HG03045 (cell line): ENCODE measurements at regions not wholly inside any gene's neighbourhood (a gene's known extent, or its start where the extent isn't known, plus 50 kb on each side); places are given as distances from the start of the nearest gene placed in this dataset.

Experiments used
- ATAC-seq: cut with Tn5 transposase; IDR thresholded peaks from one replicate; pipeline ENCODE4 v1.9.1; 2021; ENCODE audit warnings: mild to moderate bottlenecking, moderate library complexity; ENCODE audit not compliant: unreplicated experiment

DNA sequence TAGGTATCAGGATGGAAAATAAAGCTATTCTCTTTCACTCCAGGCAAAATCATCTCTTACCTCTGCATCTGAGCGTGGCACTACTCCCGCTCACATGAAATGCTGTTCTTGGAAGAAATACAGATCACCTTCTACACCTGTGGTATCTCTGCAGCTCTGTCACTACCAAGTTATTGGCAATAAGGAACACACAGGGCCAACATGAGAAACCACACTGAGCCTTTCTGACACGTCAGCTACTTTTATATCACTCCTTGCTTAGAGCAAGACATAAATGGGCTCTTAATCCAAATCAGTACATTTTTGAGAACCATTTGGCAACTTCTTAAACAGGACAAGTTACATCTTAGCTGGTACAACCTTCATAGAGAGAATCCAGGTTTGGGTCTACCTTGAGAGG, 101.8 kb upstream of the GUCY1A1 start:
- ATAC-seq = no peak

DNA sequence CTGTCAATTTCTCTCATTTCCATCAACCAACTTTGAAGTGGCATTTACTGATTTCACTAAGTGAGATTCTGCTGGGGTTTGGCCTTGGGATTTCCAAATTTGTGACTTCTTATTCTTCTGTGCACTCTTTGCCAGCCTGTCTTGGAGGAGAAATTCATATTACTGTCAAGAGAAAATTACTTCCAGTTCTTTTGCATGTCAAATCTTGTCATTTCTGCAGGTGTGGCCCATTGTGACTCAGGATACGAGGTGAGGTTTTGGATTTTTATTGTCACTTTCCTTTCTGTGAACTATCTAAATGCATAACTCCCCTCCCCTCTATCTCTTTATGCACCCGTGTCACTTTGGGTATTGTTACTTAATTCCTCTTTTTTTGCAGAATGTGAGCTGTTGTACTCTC, 102.6 kb upstream of the GUCY1A1 start:
- ATAC-seq = no peak

DNA sequence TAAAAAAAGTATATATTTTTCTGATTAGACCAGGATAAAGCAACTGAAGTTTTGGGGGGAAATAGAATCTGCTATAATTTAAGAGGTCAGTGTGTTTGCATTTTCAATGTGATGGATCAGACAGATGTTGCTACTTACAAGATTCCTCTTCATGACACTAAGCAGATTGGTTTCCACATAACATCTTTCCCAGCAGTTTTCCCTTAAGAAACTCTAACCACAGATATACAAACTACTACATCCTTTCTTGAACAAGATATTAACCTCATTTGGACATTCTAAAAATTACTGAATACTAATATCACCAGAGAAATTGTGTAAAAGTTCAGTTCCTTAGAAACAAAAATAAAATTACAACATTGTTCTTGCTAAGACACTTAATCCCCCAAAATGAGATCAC, 106.7 kb upstream of the GUCY1A1 start:
- ATAC-seq = no peak

DNA sequence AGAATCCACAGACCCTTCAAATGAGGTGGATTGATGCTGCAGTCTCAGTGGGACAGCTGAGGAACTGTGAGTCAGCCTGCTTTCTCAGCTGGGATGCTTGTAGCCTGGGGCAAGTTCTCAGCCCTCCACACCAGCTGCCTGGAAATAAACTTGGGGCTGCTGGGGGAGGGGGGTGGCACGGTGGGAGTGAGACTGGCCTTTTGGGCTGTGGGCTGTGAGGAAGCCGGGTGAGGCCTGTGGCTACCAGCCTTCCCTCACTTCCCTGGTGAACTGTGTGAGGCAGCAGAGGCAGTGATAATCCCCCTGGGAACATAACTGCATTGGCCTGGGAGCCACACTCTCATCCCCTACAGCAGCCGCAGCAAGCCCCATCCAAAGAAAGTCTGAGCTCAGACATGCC, 114.5 kb upstream of the GUCY1A1 start:
- ATAC-seq = no peak

DNA sequence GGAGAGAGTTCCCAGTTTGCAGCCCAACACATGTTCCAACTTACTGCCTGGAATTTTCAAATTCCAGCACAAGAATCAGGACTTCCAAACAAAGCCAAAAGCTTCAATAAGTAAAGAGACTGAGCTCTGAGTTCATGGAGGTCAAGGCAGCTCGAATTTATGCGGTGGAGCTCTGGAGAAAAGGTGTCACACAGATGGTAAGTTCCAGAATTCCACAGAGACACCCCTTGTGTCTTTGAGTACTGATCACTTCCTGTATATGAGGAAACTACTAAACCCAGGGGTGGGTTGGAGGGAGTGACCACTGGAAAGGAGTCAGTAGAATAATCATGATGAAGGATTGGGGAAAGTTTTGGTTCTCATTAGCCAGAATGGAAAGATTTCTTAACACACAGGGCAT, 118.5 kb upstream of the GUCY1A1 start:
- ATAC-seq = no peak

DNA sequence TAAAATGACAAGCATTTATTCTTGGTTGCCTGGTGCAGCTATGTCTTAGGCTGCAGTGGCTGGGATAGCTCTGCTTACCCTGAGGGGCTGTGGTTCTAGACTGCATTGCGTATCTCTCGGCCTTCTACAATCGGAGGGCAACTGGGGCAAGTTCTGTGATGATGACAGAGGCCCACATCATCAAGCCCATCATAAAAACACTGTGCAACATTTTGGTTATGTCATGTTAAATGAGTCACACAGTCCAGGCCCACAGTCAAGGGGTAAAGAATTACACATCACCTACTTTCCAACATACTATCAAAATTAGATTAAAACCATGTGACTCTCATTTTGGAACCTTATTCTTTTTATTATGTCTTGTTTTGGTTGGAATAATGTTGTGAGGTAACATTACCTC, 120.2 kb upstream of the GUCY1A1 start:
- ATAC-seq = no peak

DNA sequence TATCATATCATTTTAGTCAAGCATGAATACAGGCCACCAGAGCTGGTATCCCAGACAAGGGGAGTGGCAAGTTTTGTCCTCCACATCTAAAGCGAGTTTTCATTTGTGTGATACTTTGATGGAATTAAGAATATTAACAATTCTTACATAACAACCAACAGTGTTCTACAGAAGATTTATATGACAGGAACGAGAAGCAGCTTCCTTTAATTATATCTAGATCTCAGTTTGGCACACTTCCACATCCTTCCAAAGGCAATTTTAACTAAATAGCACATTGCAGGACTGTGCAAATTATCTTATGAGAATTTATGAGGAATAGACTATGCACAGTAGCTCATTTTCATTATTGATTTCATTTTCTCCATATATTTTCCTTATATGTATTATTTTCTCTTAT, 121.2 kb upstream of the GUCY1A1 start:
- no peak for ATAC-seq

DNA sequence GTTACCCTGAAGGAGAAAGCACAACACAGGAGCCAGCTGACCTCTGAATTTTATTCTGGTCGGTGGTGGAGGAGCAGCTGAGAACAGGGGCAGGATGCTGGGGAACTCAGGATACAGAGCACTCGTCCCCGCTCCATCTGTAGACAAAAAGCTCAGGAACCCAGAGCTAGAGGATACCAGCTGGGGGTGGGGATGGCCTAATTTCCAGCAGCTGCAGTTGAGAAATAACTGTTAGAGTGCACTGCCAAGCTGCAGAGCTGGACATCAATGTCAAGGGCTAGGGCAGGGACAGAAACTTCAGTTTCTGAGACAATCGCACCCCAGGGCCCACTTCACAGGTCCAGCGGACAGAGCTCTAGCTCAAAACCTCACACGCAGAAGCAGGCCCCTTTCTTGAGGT, 122.1 kb upstream of the GUCY1A1 start:
- no peak for ATAC-seq

DNA sequence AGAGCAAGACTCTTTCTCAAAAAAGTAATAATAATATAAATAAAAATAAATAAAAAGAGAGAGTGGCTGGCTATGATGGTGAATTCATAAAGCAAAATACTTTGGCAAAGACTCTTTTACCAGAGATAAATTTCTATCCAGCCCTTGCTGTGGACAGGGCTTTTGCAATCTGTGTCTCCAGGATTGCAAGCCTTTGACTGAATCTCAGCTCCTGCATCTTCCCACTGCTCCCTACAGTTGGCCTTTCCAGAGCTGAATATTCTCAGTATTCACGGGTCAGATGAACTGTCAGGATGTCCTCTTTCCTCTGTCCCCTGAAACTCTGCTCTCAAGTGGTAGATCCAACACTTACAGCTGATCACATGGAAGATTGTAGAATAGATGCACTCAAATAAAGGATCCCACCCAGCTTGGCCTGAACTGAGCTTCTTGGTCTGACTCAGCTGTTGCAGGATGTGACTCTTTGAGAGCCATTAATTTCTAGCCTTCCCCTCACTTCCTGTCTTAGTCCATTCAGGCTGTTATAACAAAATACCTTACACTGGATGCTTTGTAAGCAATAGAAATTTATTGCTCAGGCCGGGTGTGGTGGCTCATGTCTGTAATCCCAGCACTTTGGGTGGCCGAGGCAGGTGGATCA, 123.4 kb upstream of the GUCY1A1 start:
- ATAC-seq = no peak

DNA sequence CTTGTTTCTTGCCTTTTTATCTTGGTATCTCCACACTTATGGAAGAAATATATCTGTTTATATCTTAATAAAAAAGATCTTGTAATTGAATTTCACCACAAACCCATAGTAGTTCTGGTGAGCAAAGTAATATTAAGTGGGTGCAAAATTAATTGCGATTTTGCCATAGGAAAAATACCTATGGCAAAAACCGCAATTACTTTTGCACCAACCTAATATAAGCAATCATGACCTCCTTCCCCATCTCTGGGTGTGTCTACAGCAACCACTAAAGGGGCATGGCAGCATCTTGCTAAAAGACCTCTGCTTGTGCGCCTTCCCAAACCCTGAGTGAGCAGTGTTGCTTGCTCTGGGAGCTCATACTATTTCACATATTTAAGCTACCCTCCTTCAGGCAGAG, 124.2 kb upstream of the GUCY1A1 start:
- ATAC-seq = no peak

DNA sequence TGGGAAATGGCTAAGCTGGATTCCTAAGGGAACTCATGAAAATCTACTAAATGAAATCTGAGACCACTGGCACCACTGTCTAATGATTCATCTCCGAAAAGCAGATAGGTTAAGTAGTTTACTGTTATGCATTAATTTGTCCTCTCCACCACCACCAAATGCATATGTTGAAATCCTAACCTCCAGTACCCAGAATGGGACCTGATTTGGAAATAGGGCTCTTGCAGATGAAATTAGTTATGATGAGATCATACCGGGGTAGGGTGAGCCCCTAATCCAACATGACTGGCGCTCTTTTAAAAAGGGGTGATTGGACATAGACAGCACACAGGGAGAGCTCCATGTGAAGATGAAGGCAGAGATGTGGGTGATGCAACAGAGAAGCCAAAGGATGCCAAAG, 124.9 kb upstream of the GUCY1A1 start:
- no peak for ATAC-seq

DNA sequence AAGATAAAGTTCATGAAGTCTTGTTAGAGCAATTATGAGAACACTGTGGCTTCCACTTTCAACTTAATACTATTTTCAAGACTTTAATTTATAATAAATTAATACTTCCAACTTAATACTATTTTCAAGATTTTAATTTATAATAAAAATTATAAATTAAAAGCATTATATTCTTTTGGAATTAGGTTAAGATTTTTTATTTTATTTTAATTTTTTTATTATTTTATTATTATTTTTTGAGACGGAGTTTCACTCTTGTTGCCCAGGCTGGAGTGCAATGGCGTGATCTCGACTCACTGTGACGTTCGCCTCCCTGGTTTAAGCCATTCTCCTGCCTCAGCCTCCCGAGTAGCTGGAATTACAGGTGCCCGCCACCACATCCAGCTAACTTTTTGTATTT, 126.0 kb upstream of the GUCY1A1 start:
- ATAC-seq = no peak

DNA sequence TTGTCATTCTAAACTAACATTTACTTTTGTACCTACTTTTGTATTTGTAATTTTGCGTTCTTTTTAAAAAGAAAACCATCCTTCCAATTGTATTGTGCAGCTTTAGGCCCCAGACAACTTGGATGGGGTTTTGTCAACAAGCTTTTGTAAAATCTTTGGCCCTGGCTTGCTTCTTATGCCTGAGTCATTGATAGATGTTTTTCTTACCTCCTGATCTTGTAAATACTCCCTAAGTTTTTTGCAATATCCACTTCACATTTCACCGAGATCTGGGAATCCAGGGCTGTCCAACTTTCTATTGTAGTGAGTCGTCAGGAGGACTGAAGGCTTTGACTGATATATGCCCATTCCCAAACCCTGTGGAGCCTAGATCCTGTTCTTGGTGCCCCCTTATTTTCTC, 126.9 kb upstream of the GUCY1A1 start:
- ATAC-seq = no peak

DNA sequence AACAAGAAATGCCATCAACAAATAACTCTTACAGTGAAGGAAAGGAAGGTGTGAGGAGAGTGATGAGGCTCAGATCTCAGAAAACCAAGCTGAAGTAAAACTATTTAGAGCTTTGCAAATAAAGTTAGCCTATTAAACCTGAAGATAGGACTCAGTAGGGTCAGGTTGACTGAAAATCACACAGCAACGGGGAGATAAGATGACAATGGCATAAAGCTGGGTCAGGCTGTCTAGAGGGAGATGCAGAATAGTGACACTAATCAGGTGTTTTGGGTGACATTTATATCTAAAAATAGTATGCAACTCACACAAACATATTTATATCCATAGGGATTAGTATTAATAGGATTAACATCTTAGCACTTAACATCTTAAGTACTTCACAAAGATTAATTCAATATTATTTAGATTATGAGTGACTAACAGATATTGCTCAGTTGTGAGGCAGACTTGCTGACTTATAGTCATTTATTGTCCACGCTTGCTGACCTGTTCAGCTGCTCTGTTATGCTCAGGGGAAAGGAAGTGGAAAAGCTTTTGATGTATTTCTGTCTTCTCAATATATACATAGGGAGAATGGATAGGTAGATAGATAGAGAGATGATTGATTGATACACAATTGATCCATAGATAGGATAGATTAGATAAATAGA, 130.7 kb upstream of the GUCY1A1 start:
- ATAC-seq = no peak

DNA sequence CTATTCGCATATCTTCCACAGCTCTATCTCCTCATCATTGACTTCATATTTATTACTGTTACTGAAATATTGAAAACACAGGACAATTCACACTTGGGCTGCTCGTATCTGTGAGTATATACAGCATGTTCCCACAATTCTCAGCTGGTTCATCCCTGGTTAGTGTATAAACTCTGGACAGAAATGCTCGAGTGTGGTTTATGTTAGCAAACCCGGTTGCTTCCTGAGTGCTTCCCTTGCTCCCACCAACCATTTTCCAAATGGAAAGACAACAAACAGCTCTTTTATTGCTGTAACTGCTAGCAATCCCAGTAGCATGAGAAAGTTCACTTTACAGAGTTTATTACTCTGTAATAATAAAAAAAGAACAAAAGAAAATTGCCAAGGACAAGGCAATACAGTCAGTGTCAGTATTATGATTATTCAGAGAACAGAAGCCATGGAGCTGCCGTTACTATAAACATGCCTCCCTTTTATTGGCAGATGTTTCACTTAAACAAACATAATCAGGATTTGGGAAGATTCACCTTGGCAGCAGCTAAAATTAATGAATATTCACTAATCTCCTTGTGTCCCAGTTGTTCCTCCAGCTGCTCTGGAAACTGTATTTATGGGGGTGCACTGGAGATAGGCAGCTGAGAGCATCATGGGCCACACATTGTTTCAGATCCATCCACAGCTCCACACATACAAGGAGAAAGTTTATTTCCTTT, 134.1 kb upstream of the GUCY1A1 start:
- ATAC-seq = no peak

DNA sequence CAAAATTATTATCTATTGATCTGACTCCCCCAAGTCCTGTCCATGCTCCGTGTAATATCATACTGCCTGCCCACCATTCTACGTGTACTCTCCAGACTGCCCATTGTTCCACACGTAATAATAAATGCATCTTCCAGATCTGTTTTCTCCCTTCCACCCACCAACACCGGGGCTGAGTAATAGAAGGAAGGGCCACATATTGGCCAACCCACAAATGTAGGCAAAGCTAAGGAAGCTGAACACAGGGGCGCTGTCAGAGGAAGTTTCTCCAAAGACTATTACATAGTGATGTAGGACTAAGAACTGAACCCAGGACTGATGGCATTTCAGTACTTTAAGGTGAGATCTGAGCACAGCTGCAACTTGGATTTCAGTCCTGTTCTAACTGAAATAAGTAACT, 135.8 kb upstream of the GUCY1A1 start:
- ATAC-seq = no peak

DNA sequence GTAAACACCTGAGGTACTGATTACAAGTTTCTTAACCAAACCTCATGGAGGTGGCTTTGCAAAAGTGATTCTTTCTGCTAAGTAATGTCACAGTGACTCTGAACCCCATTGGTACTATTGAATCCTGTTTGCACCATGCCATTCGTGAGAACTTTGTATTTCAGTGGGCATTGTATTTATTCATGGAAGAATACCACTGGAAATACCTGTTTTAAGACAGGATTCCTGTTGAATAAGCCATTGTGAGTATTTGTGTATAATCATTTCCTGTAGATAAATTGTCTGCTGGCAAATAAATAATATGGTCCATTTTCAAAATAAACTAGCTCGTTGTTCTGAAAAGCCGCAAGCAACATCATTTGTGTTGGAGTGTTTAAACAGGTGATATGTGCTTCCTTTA, 136.4 kb upstream of the GUCY1A1 start:
- ATAC-seq = no peak

DNA sequence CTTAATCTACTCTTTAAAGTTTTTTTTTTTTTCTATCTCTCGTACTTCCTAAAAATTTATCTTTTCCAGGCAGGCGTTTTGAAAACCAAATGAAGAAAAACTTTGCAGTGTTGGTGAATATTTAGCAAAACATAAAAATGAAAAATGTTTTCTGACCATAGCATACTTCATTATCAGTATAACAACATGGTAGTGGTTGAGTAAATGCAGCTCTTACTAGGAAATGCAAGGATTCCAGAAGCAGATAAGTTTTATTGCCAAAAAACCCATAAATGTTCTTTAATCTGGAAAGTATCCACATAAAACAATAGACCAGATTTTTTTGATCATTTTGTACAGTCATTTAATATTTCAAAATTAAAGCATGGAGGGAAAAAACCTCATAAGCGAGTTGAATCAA, 136.9 kb upstream of the GUCY1A1 start:
- ATAC-seq = no peak

DNA sequence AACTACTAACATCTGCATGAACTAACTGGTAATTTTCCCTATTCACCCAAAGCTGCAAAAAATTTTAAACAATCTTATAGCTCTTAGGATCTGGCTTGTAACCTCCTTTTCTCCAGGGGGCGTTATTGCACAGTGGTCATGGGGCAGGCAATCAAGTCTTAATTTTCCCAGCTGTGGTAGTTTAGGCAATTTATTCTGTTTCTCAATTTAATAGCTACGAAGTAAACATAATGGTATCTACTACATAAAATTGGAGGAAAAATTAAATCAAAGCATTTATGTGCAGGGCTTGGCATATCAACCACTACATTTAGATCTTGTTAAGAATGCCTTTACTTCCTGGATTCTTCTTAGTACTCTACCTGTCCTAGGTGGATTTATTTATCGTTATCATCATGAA, 137.4 kb upstream of the GUCY1A1 start:
- ATAC-seq = no peak

DNA sequence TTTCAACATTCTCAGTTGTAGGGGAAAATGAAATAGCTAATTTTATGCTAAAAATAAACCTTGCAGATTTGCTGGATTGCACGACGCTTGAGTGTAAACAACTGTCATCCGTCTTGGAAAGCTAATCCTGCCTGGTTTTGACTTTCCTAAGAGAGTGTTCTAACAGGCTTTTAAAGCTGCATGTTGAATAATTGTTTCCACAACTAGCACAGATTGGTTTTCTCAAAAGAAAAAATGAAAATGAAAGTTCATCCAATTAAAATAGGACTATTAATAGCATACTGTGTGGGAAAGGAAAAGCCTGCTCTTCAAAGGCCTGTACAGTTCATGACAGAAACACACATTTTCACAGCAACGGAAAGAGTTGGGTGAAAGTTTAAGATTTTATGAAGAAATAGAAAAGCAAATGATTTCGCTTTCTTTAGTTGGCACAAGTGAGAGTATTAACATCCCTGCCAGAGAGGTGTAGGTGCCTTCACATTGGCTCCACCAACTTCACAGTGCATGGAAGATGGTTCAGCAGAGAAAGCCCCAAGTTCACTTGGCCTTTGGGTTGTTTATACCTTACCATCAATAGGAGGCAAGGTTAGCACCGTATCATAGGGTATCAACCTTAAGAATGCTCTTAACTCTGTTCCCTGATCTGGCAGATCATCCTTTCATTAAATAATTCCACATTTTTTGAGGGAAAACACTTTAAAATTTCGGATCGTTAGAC, 140.0 kb upstream of the GUCY1A1 start:
- ATAC-seq = no peak

DNA sequence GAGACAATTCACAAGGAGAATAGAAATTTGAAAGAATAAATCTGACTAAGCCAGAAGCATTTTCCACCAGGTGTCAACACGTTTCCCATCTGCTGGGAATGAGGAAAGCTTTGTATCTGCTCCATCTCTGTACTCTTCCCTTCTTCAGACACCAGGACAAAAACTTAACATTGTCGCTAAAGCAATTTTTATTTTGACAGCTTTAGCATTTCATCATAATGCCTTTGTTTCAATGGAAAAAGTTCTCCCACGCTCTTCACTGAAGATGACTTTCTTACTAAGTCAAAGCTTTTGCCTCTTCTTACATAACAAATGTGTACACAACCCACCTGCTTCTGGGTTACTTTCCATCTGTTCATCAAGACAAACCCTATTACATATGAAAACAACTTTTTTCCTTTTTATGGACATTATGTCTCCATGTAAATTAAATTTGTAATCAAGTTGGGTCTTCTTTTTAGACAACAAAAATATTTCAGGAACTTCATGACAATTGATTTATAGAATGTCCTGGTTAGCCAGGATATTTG, 141.7 kb upstream of the GUCY1A1 start:
- no peak for ATAC-seq

DNA sequence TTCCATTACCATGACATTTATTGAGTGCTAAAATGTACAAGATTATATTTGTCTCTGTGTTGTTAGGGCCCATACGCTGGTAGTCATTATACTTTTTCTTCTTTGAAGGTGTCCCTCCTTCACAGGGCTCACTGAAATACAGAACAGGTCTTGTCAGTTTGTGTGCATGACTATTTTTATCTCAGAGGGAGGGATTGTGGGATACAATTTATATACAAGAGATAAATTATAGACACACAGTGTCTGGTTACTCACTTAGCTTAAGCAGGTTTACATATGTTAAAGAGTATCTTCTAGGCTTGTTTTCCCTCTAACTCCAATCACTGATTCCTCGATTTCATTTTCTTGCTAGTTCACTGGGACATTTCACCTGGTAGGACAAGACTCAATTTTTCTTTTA, 143.3 kb upstream of the GUCY1A1 start:
- ATAC-seq = no peak
